Activated naive CD4-positive, alpha-beta T cell treated with anti-CD3 and anti-CD28 coated beads for 36 hours (primary cell): ENCODE measurements at regions not wholly inside any gene's neighbourhood (a gene's known extent, or its start where the extent isn't known, plus 50 kb on each side); places are given as distances from the start of the nearest gene placed in this dataset.

ENCODE experiments used
- CTCF ChIA-PET: fragments of 350-600 bp; sonication (Branson Sonifier 250); formaldehyde crosslinking; loops from one replicate; lab custom pipeline; 2021; ENCODE audit warnings: antibody characterized with exemption; lab: Charles Lee
- DNase-seq: peaks from one replicate; pipeline ENCODE4 v3.0.0-alpha.2; 2020
- H3K27ac Mint-ChIP-seq: one replicate; pipeline ENCODE4 v1.8.0; 2021; ENCODE audit warnings: mild to moderate bottlenecking, mixed read lengths
- H3K27me3 Mint-ChIP-seq: one replicate; pipeline ENCODE4 v1.8.0; 2021; ENCODE audit warnings: low read depth, mixed read lengths
- H3K36me3 Mint-ChIP-seq: one replicate; pipeline ENCODE4 v1.8.0; 2021; ENCODE audit warnings: low read depth, mixed read lengths
- H3K4me1 Mint-ChIP-seq: one replicate; pipeline ENCODE4 v1.8.0; 2021; ENCODE audit warnings: low read depth, mixed read lengths
- H3K4me3 Mint-ChIP-seq: one replicate; pipeline ENCODE4 v1.8.0; 2021; ENCODE audit warnings: mild to moderate bottlenecking, moderate library complexity, mixed read lengths
- H3K9me3 Mint-ChIP-seq: one replicate; pipeline ENCODE4 v1.8.0; 2021; ENCODE audit warnings: mixed read lengths
- intact Hi-C: fragments of 100-400 bp; cut with micrococcal nuclease; formaldehyde crosslinking; loops from one replicate; pipeline ENCODE4 v1.15.1; 2023

GRCh38 chr17:5672815-5673430 lies 88.6 kb upstream of the NLRP1 start:
- Mint-ChIP-seq H3K27ac (no peak overlapping the region), H3K4me3 (no peak overlapping the region), H3K27me3 (peaks cover 7% of the 10 kb centered on the region), H3K9me3 (no peaks in the 10 kb centered on the region), H3K4me1 (no peaks in the 10 kb centered on the region), H3K36me3 (no peaks in the 10 kb centered on the region)
- intact Hi-C loops = no loop called here
- CTCF ChIA-PET = interaction anchor here (1.4 kb wide), 1 partner anchor 81 kb away, joined by 5 read pairs; no protein-coding TSS in a partner anchor
- DNase-seq = no peak

- no peak for DNase-seq
- CTCF ChIA-PET = no interaction called here
- Mint-ChIP-seq H3K9me3 (no peaks in the 10 kb centered on the region), H3K27me3 (peaks cover 9% of the 10 kb centered on the region), H3K4me1 (no peaks in the 10 kb centered on the region), H3K36me3 (no peaks in the 10 kb centered on the region), H3K4me3 (no peak overlapping the region), H3K27ac (no peak overlapping the region)
- intact Hi-C loops = no loop called here
Measured at GRCh38 chr17:5675625-5676421, 91.5 kb upstream of the NLRP1 start.

- Mint-ChIP-seq H3K27me3 (peaks cover 19% of the 10 kb centered on the region), H3K9me3 (no peaks in the 10 kb centered on the region)
Measured at GRCh38 chr17:5677620-5678019, 93.3 kb upstream of the NLRP1 start.

GRCh38 chr17:5678171-5678570 lies 93.9 kb upstream of the NLRP1 start:
- Mint-ChIP-seq H3K4me3 (no peak overlapping the region), H3K27me3 (peaks cover 17% of the 10 kb centered on the region), H3K9me3 (no peaks in the 10 kb centered on the region), H3K36me3 (no peaks in the 10 kb centered on the region), H3K4me1 (no peaks in the 10 kb centered on the region), H3K27ac (no peak overlapping the region)
- DNase-seq = no peak
- CTCF ChIA-PET = no interaction called here
- intact Hi-C loops = no loop called here

More at GRCh38 chr17:5677620-5678019, 93.3 kb upstream of the NLRP1 start:
- CTCF ChIA-PET = no interaction called here
- Mint-ChIP-seq H3K36me3 (no peaks in the 10 kb centered on the region), H3K4me3 (no peak overlapping the region), H3K4me1 (no peaks in the 10 kb centered on the region), H3K27ac (no peak overlapping the region)
- no peak for DNase-seq
- intact Hi-C loops = no loop called here

- CTCF ChIA-PET = interaction anchor here (0.8 kb wide), 1 partner anchor 129 kb away, joined by 4 read pairs; no protein-coding TSS in a partner anchor
- H3K4me3 Mint-ChIP-seq = no peak overlapping the region
- H3K27me3 Mint-ChIP-seq = peaks cover 17% of the 10 kb centered on the region
- intact Hi-C loops = no loop called here
- H3K9me3 Mint-ChIP-seq = no peaks in the 10 kb centered on the region
- H3K27ac Mint-ChIP-seq = no peak overlapping the region
- H3K36me3 Mint-ChIP-seq = no peaks in the 10 kb centered on the region
- H3K4me1 Mint-ChIP-seq = no peaks in the 10 kb centered on the region
- no peak for DNase-seq
Measured at GRCh38 chr17:5680766-5681165, 96.5 kb upstream of the NLRP1 start.

- CTCF ChIA-PET = no interaction called here
- Mint-ChIP-seq H3K4me1 (no peaks in the 10 kb centered on the region), H3K9me3 (no peaks in the 10 kb centered on the region), H3K27ac (no peak overlapping the region), H3K4me3 (no peak overlapping the region), H3K36me3 (no peaks in the 10 kb centered on the region), H3K27me3 (peaks cover 15% of the 10 kb centered on the region)
- DNase-seq = no peak
- intact Hi-C loops = no loop called here
Measured at GRCh38 chr17:5683241-5683640, 98.9 kb upstream of the NLRP1 start.

GRCh38 chr17:5686074-5686635 lies 101.8 kb upstream of the NLRP1 start:
- Mint-ChIP-seq H3K27ac (no peak overlapping the region), H3K36me3 (no peaks in the 10 kb centered on the region), H3K4me1 (no peaks in the 10 kb centered on the region), H3K27me3 (peaks cover 10% of the 10 kb centered on the region), H3K9me3 (no peaks in the 10 kb centered on the region), H3K4me3 (no peak overlapping the region)
- CTCF ChIA-PET = no interaction called here
- DNase-seq = no peak
- intact Hi-C loops = no loop called here

- Mint-ChIP-seq H3K27ac (no peak overlapping the region), H3K9me3 (no peaks in the 10 kb centered on the region), H3K4me1 (no peaks in the 10 kb centered on the region), H3K36me3 (no peaks in the 10 kb centered on the region), H3K27me3 (peaks cover 3% of the 10 kb centered on the region), H3K4me3 (no peak overlapping the region)
- CTCF ChIA-PET = no interaction called here
- intact Hi-C loops = no loop called here
- DNase-seq = no peak
Measured at GRCh38 chr17:5687646-5688045, 103.3 kb upstream of the NLRP1 start.

GRCh38 chr17:5693821-5694220 lies 109.5 kb upstream of the NLRP1 start:
- CTCF ChIA-PET = no interaction called here
- intact Hi-C loops = no loop called here
- H3K27me3 Mint-ChIP-seq = peaks cover 5% of the 10 kb centered on the region
- no peak overlapping the region for H3K4me3 Mint-ChIP-seq
- H3K9me3 Mint-ChIP-seq = peaks cover 2% of the 10 kb centered on the region
- H3K4me1 Mint-ChIP-seq = no peaks in the 10 kb centered on the region
- no peaks in the 10 kb centered on the region for H3K36me3 Mint-ChIP-seq
- DNase-seq = no peak
- no peak overlapping the region for H3K27ac Mint-ChIP-seq

- DNase-seq = no peak
- CTCF ChIA-PET = interaction anchor here (0.6 kb wide), 1 partner anchor 176 kb away, joined by 4 read pairs; no protein-coding TSS in a partner anchor
- Mint-ChIP-seq H3K4me3 (no peak overlapping the region), H3K4me1 (no peaks in the 10 kb centered on the region), H3K27me3 (peaks cover 2% of the 10 kb centered on the region), H3K36me3 (no peaks in the 10 kb centered on the region), H3K27ac (no peak overlapping the region), H3K9me3 (peaks cover 2% of the 10 kb centered on the region)
- intact Hi-C loops = no loop called here
Measured at GRCh38 chr17:5694551-5694950, 110.2 kb upstream of the NLRP1 start.

GRCh38 chr17:5695480-5695879 lies 111.2 kb upstream of the NLRP1 start:
- H3K27me3 Mint-ChIP-seq = peaks cover 2% of the 10 kb centered on the region
- intact Hi-C loops = no loop called here

GRCh38 chr17:5698959-5699358 lies 114.7 kb upstream of the NLRP1 start:
- H3K9me3 Mint-ChIP-seq = peaks cover 6% of the 10 kb centered on the region
- H3K36me3 Mint-ChIP-seq = no peaks in the 10 kb centered on the region
- CTCF ChIA-PET = no interaction called here
- no peak for DNase-seq
- H3K27ac Mint-ChIP-seq = no peak overlapping the region
- peaks cover 17% of the 10 kb centered on the region for H3K27me3 Mint-ChIP-seq
- intact Hi-C loops = no loop called here
- no peaks in the 10 kb centered on the region for H3K4me1 Mint-ChIP-seq
- no peak overlapping the region for H3K4me3 Mint-ChIP-seq

More at GRCh38 chr17:5695480-5695879, 111.2 kb upstream of the NLRP1 start:
- no peak overlapping the region for H3K27ac Mint-ChIP-seq
- no peak for DNase-seq
- no peak overlapping the region for H3K4me3 Mint-ChIP-seq
- no peaks in the 10 kb centered on the region for H3K4me1 Mint-ChIP-seq
- H3K36me3 Mint-ChIP-seq = no peaks in the 10 kb centered on the region
- peaks cover 2% of the 10 kb centered on the region for H3K9me3 Mint-ChIP-seq
- CTCF ChIA-PET = no interaction called here
